GM23338 (cell line): ENCODE measurements at regions not wholly inside any gene's neighbourhood (a gene's known extent, or its start where the extent isn't known, plus 50 kb on each side); places are given as distances from the start of the nearest gene placed in this dataset.

Experiments
- ATAC-seq: fragments of 200-7000 bp; cut with Tn5 transposase; 3 replicates; pipeline ENCODE4 v1.9.1; 2020
- DNase-seq: peaks from one replicate; pipeline ENCODE4 v3.0.0-alpha.2; 2015; ENCODE audit warnings: low spot score
- H2AFZ ChIP-seq: fragments of 200-600 bp; sonication (generic); 2 replicates; pipeline ENCODE4 v1.8.0; 2016; ENCODE audit warnings: antibody characterized with exemption, mild to moderate bottlenecking, moderate library complexity
- H3F3A ChIP-seq: fragments of 200-600 bp; sonication (generic); replicated peaks from 2 replicates; pipeline ENCODE4 v1.8.0; 2017; ENCODE audit warnings: antibody characterized with exemption, mixed run types, low read depth
- H3K27ac ChIP-seq: fragments of 200-600 bp; sonication (generic); 2 replicates; pipeline ENCODE4 v1.6.1; 2016; ENCODE audit warnings: low read depth
- H3K27me3 ChIP-seq: fragments of 200-600 bp; sonication (generic); 2 replicates; pipeline ENCODE4 v1.8.0; 2016; ENCODE audit warnings: mild to moderate bottlenecking, mixed run types, moderate library complexity; ENCODE audit not compliant: insufficient read depth
- H3K36me3 ChIP-seq: fragments of 200-600 bp; sonication (generic); 2 replicates; pipeline ENCODE4 v1.8.0; 2016; ENCODE audit warnings: mild to moderate bottlenecking; ENCODE audit not compliant: insufficient read depth
- H3K4me1 ChIP-seq: fragments of 200-600 bp; sonication (generic); 2 replicates; pipeline ENCODE4 v1.8.0; 2016; ENCODE audit warnings: mild to moderate bottlenecking, moderate library complexity; ENCODE audit not compliant: insufficient read depth
- H3K4me2 ChIP-seq: fragments of 200-600 bp; sonication (generic); 2 replicates; pipeline ENCODE4 v1.7.1; 2017; ENCODE audit warnings: mixed run types
- H3K4me3 ChIP-seq: fragments of 200-600 bp; sonication (generic); 2 replicates; pipeline ENCODE4 v1.6.1; 2016; ENCODE audit warnings: mixed run types
- H3K79me2 ChIP-seq: fragments of 200-600 bp; sonication (generic); replicated peaks from 2 replicates; pipeline ENCODE4 v1.8.0; 2017; ENCODE audit warnings: mild to moderate bottlenecking; ENCODE audit not compliant: insufficient read depth
- H3K9me2 ChIP-seq: fragments of 200-600 bp; sonication (generic); 2 replicates; pipeline ENCODE4 v1.8.0; 2017; ENCODE audit not compliant: insufficient read depth
- H4K20me1 ChIP-seq: fragments of 200-600 bp; sonication (generic); replicated peaks from 2 replicates; pipeline ENCODE4 v1.8.0; 2017; ENCODE audit warnings: mild to moderate bottlenecking; ENCODE audit not compliant: insufficient read depth
- H3K27ac Mint-ChIP-seq: 2 replicates; pipeline ENCODE4 v1.8.0; 2020; ENCODE audit warnings: inconsistent platforms, mild to moderate bottlenecking, moderate library complexity, mixed read lengths
- H3K27me3 Mint-ChIP-seq: 3 replicates; pipeline ENCODE4 v1.8.0; 2022; ENCODE audit warnings: low read depth, mild to moderate bottlenecking, moderate library complexity, mixed read lengths, inconsistent platforms; ENCODE audit not compliant: insufficient read depth, poor library complexity
- H3K36me3 Mint-ChIP-seq: 3 replicates; pipeline ENCODE4 v1.8.0; 2021; ENCODE audit warnings: low read depth, mild to moderate bottlenecking, inconsistent platforms, moderate library complexity, mixed read lengths
- H3K4me1 Mint-ChIP-seq: 3 replicates; pipeline ENCODE4 v1.8.0; 2020; ENCODE audit warnings: mild to moderate bottlenecking, inconsistent platforms, mixed read lengths
- H3K4me3 Mint-ChIP-seq: 3 replicates; pipeline ENCODE4 v1.8.0; 2021; ENCODE audit warnings: moderate library complexity, mild to moderate bottlenecking, inconsistent platforms, mixed read lengths
- H3K9me3 Mint-ChIP-seq: 3 replicates; pipeline ENCODE4 v1.8.0; 2020; ENCODE audit warnings: moderate library complexity, mild to moderate bottlenecking, inconsistent platforms, mixed read lengths
- CREB1 ChIP-seq: fragments of 250-450 bp; sonication (Bioruptor Pico); IDR thresholded peaks from 2 replicates; pipeline ENCODE4 v1.5.0; 2020; ENCODE audit warnings: low read depth, mild to moderate bottlenecking, moderate library complexity
- NANOG ChIP-seq: IDR thresholded peaks from 2 replicates; pipeline ENCODE4 v1.6.1; 2016; ENCODE audit warnings: antibody characterized with exemption, borderline replicate concordance
- POLR2AphosphoS5 ChIP-seq: IDR thresholded peaks from 2 replicates; pipeline ENCODE4 v1.6.1; 2016; ENCODE audit warnings: antibody characterized with exemption, low read depth
- STAT1 ChIP-seq: IDR thresholded peaks from one replicate; pipeline ENCODE4 v1.6.1; 2016; ENCODE audit warnings: antibody characterized with exemption; ENCODE audit not compliant: unreplicated experiment
- ZNF114 ChIP-seq: fragments of 250-450 bp; sonication (Bioruptor Pico); IDR thresholded peaks from 2 replicates; pipeline ENCODE4 v1.5.0; 2020; ENCODE audit warnings: mild to moderate bottlenecking, moderate library complexity
- ZNF331 ChIP-seq: fragments of 250-450 bp; sonication (Bioruptor Pico); IDR thresholded peaks from 2 replicates; pipeline ENCODE4 v1.5.0; 2020; ENCODE audit warnings: low read depth, mild to moderate bottlenecking, moderate library complexity
- ZNF462 ChIP-seq: fragments of 250-450 bp; sonication (Bioruptor Pico); IDR thresholded peaks from 2 replicates; pipeline ENCODE4 v1.5.0; 2020; ENCODE audit warnings: mild to moderate bottlenecking, moderate library complexity

- TF ChIP-seq POLR2AphosphoS5 (no peak), CREB1 (CRISPR knock-in tag) (no peak), NANOG (no peak), ZNF462 (CRISPR knock-in tag) (no peak), ZNF114 (CRISPR knock-in tag) (no peak), STAT1 (no peak)
Measured at GRCh38 chr7:23913016-23913415, 203.0 kb downstream of the STK31 start (continued).

- no peaks in the 10 kb centered on the region for H3K27me3 ChIP-seq
- H3K79me2 ChIP-seq, result no peaks in the 10 kb centered on the region
- H3K36me3 ChIP-seq, result no peaks in the 10 kb centered on the region
- H3K27ac Mint-ChIP-seq, result no peak overlapping the region
- no peaks in the 10 kb centered on the region for H3F3A ChIP-seq
- H2AFZ ChIP-seq, result no peak overlapping the region
- H3K27me3 Mint-ChIP-seq, result no peaks in the 10 kb centered on the region
- peaks cover 9% of the 10 kb centered on the region for H3K9me3 Mint-ChIP-seq
- no peaks in the 10 kb centered on the region for H3K36me3 Mint-ChIP-seq
- no peak overlapping the region for H3K4me2 ChIP-seq
- no peak overlapping the region for H3K4me3 ChIP-seq
- H3K4me3 Mint-ChIP-seq, result no peak overlapping the region
- H3K9me2 ChIP-seq, result peaks cover 6% of the 10 kb centered on the region; the same call in 1 of the 2 replicates
- ATAC-seq, result no peak
- no peaks in the 10 kb centered on the region for H3K4me1 ChIP-seq
- no peak for DNase-seq
- H4K20me1 ChIP-seq, result no peaks in the 10 kb centered on the region
- H3K4me1 Mint-ChIP-seq, result no peaks in the 10 kb centered on the region
- H3K27ac ChIP-seq, result no peak overlapping the region
- no peak for TF ChIP-seq POLR2AphosphoS5
- TF ChIP-seq ZNF331 (CRISPR knock-in tag), result no peak
- TF ChIP-seq ZNF462 (CRISPR knock-in tag), result no peak
Measured at GRCh38 chr7:23915236-23915635, 205.2 kb downstream of the STK31 start.
